SU-DHL-6 (cell line): ENCODE measurements at regions not wholly inside any gene's neighbourhood (a gene's known extent, or its start where the extent isn't known, plus 50 kb on each side); places are given as distances from the start of the nearest gene placed in this dataset.

Experiments
- CTCF ChIP-seq: fragments of 200-600 bp; sonication (generic); IDR thresholded peaks from one replicate; pipeline ENCODE4 v1.5.1; 2017; ENCODE audit warnings: antibody characterized with exemption, mild to moderate bottlenecking, low read length, moderate library complexity; ENCODE audit not compliant: insufficient read depth, poor library complexity, severe bottlenecking
- EZH2phosphoT487 ChIP-seq: fragments of 200-600 bp; sonication (generic), shearing (Covaris generic); conservative IDR thresholded peaks from 2 replicates; pipeline ENCODE4 v1.6.1; 2018; ENCODE audit warnings: mild to moderate bottlenecking, antibody characterized with exemption, low read length, moderate library complexity, mixed read lengths

GRCh38 chr6:68372991-68373390, 262.1 kb upstream of the ADGRB3 start:
- TF ChIP-seq CTCF (no peak), EZH2phosphoT487 (no peak)
